IMR-90 (cell line): ENCODE measurements at regions not wholly inside any gene's neighbourhood (a gene's known extent, or its start where the extent isn't known, plus 50 kb on each side); places are given as distances from the start of the nearest gene placed in this dataset.

Source experiments
- CTCF ChIP-seq: conservative IDR thresholded peaks from 2 replicates; pipeline ENCODE4 v1.5.1; 2012; ENCODE audit warnings: mild to moderate bottlenecking, low read depth, low read length, improper control_type of control experiment
- NFE2L2 ChIP-seq: fragments of 150-350 bp; IDR thresholded peaks from 2 replicates; pipeline ENCODE4 v1.6.1; 2016; ENCODE audit warnings: low read depth, mild to moderate bottlenecking, low read length
- POLR2A ChIP-seq: IDR thresholded peaks from 2 replicates; pipeline ENCODE4 v1.6.1; 2012; ENCODE audit warnings: mild to moderate bottlenecking, low read depth, low read length
- RFX5 ChIP-seq: IDR thresholded peaks from 2 replicates; pipeline ENCODE4 v1.8.0; 2012; ENCODE audit warnings: low read depth, mild to moderate bottlenecking, low read length, moderate library complexity
- SMC3 ChIP-seq: fragments of 150-350 bp; IDR thresholded peaks from 2 replicates; pipeline ENCODE4 v1.6.1; 2016; ENCODE audit warnings: low read depth, mild to moderate bottlenecking, antibody characterized with exemption, low read length, moderate library complexity
- TF ChIP-seq, protein P1 (sequence below): fragments of 150-350 bp; IDR thresholded peaks from 2 replicates; pipeline ENCODE4 v1.6.1; 2017; ENCODE audit warnings: mild to moderate bottlenecking, antibody characterized with exemption, low read length, low read depth

DNA sequence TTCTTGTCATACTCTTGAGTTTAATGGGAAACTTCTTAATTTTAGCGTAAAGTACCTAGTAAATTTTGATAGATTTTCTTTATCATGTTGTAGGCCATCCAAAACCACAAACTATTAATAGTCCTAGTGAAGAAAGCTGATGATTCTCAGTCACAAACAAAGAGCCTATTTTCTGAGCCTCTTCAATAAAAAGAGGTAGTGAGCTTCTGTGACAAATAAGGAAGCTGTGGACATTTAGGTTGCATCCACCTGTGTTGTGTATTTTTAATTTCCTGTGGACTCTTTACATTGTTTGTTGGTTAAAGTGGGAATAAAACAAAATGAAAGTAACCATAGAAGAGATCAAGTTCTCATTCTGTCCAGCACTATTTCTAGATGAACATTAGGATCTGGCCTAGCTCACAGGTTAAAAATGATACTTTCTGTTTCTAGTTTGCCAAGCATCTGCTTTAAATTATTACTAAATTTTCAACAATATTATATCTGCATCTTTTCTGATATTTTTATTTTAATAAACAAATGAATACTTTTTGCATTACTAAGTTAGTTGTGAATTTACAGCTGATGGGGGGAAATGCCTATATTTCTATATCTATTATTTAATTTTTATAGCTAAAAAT lies 702.2 kb upstream of the ADGRL4 start:
- TF ChIP-seq CTCF, result no peak
- TF ChIP-seq SMC3, result no peak
- TF ChIP-seq, protein P1, sequence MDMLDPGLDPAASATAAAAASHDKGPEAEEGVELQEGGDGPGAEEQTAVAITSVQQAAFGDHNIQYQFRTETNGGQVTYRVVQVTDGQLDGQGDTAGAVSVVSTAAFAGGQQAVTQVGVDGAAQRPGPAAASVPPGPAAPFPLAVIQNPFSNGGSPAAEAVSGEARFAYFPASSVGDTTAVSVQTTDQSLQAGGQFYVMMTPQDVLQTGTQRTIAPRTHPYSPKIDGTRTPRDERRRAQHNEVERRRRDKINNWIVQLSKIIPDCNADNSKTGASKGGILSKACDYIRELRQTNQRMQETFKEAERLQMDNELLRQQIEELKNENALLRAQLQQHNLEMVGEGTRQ, result no peak
- TF ChIP-seq NFE2L2, result no peak
- TF ChIP-seq POLR2A, result no peak
- no peak for TF ChIP-seq RFX5
